ENCODE measurements at regions not wholly inside any gene's neighbourhood (a gene's known extent, or its start where the extent isn't known, plus 50 kb on each side); places are given as distances from the start of the nearest gene placed in this dataset.

DNA sequence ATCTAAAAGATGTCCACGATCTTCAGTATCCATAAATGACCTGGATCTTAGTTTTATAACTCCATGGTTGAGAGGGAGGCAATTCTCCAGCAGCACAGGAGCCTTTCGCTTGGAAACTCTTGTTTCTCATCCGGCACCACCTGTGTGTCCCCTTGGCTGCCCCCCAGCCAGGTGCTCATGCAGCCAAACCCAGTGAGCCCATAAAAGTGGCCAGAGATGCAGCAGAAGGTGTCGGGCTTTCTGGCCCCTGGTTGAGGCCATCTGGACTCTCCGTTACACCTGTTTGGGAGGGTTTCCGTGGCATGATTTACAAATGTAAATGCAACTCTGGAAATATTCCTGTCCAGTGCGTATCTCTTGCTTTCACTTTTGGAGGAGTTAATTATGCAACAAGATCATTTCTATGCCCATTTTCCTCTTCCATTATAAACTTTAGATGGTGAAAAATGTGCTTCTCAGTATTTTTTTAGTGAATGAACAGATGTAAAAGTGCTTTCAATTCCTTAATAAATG is 291.1 kb downstream of the DIO2 start:
- TF ChIP-seq, protein P1, sequence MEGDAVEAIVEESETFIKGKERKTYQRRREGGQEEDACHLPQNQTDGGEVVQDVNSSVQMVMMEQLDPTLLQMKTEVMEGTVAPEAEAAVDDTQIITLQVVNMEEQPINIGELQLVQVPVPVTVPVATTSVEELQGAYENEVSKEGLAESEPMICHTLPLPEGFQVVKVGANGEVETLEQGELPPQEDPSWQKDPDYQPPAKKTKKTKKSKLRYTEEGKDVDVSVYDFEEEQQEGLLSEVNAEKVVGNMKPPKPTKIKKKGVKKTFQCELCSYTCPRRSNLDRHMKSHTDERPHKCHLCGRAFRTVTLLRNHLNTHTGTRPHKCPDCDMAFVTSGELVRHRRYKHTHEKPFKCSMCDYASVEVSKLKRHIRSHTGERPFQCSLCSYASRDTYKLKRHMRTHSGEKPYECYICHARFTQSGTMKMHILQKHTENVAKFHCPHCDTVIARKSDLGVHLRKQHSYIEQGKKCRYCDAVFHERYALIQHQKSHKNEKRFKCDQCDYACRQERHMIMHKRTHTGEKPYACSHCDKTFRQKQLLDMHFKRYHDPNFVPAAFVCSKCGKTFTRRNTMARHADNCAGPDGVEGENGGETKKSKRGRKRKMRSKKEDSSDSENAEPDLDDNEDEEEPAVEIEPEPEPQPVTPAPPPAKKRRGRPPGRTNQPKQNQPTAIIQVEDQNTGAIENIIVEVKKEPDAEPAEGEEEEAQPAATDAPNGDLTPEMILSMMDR (IDR thresholded peaks at IDR 0.05; ENCODE audit: low read length), result no peak
- no peak for TF ChIP-seq EZH2 (IDR thresholded peaks at IDR 0.05; ENCODE audit: borderline replicate concordance, low read length)
